HEK293 (cell line): ENCODE measurements at regions not wholly inside any gene's neighbourhood (a gene's known extent, or its start where the extent isn't known, plus 50 kb on each side); places are given as distances from the start of the nearest gene placed in this dataset.

Experiments
- CTCF ChIA-PET: fragments of 350-600 bp; formaldehyde crosslinking; extraction: SDS; loops from one replicate; lab custom pipeline; 2021; ENCODE audit warnings: antibody characterized with exemption; lab: Yijun Ruan, JAX
- POLR2A ChIA-PET: fragments of 300-600 bp; formaldehyde crosslinking; extraction: SDS; loops from one replicate; lab custom pipeline; 2020; ENCODE audit warnings: antibody characterized with exemption, inconsistent platforms; lab: Yijun Ruan, JAX
- H3K27ac ChIP-seq: fragments of 200-500 bp; sonication (Bioruptor generic); 2 replicates; pipeline ENCODE4 v1.5.1; 2014; ENCODE audit warnings: low read depth, low read length, control low read depth, inconsistent platforms; ENCODE audit errors: extremely low read depth
- H3K36me3 ChIP-seq, 2 experiments: fragments of 200-500 bp in 1 of 2; sonication (Bioruptor generic) in 1 of 2; 1 replicate in 1 of 2; 2 replicates in 1 of 2; pipeline ENCODE4 v1.5.1; 2014 to 2017; ENCODE audit warnings: inconsistent platforms in 2 of 2, low read length in 2 of 2; ENCODE audit not compliant: control insufficient read depth in 2 of 2, insufficient read depth in 1 of 2
- H3K4me1 ChIP-seq: fragments of 200-500 bp; sonication (Bioruptor generic); 2 replicates; pipeline ENCODE4 v1.5.1; 2014; ENCODE audit warnings: mild to moderate bottlenecking, low read length, inconsistent platforms; ENCODE audit not compliant: control insufficient read depth, insufficient read depth
- H3K4me3 ChIP-seq: 2 replicates; pipeline ENCODE4 v1.5.1; 2011; ENCODE audit warnings: low read depth, mild to moderate bottlenecking, control low read depth, low read length, moderate library complexity
- H3K9me3 ChIP-seq: fragments of 200-500 bp; sonication (Bioruptor generic); 2 replicates; pipeline ENCODE4 v1.5.1; 2014; ENCODE audit warnings: low read depth, low read length, inconsistent platforms; ENCODE audit not compliant: control insufficient read depth, insufficient read depth
- GLIS1 ChIP-seq: fragments of 450-650 bp; formaldehyde crosslinking; IDR thresholded peaks from 2 replicates; pipeline ENCODE4 v1.5.1; 2016; ENCODE audit warnings: missing biosample characterization, missing genetic modification characterization
- KLF10 ChIP-seq: fragments of 450-650 bp; IDR thresholded peaks from 2 replicates; pipeline ENCODE4 v1.5.1; 2018; ENCODE audit warnings: missing biosample characterization, mild to moderate bottlenecking, missing genetic modification characterization
- OSR2 ChIP-seq: fragments of 450-650 bp; formaldehyde crosslinking; IDR thresholded peaks from 2 replicates; pipeline ENCODE4 v1.5.1; 2016; ENCODE audit warnings: missing biosample characterization, missing genetic modification characterization
- TCF7L2 ChIP-seq: IDR thresholded peaks from 2 replicates; pipeline ENCODE4 v1.6.1; 2011; ENCODE audit warnings: low read depth, mild to moderate bottlenecking, inconsistent platforms, low read length, moderate library complexity, borderline replicate concordance
- ZBTB8A ChIP-seq: fragments of 450-650 bp; formaldehyde crosslinking; IDR thresholded peaks from 2 replicates; pipeline ENCODE4 v1.5.1; 2016; ENCODE audit warnings: missing biosample characterization, missing genetic modification characterization
- ZEB2 ChIP-seq: fragments of 450-650 bp; formaldehyde crosslinking; IDR thresholded peaks from 2 replicates; pipeline ENCODE4 v1.5.1; 2016; ENCODE audit warnings: missing biosample characterization, missing genetic modification characterization
- ZNF169 ChIP-seq: fragments of 450-650 bp; formaldehyde crosslinking; IDR thresholded peaks from 2 replicates; pipeline ENCODE4 v1.5.1; 2016; ENCODE audit warnings: missing biosample characterization, missing genetic modification characterization
- ZNF248 ChIP-seq: fragments of 450-650 bp; formaldehyde crosslinking; IDR thresholded peaks from 2 replicates; pipeline ENCODE4 v1.5.1; 2017; ENCODE audit warnings: missing biosample characterization, missing genetic modification characterization
- ZNF302 ChIP-seq: fragments of 450-650 bp; formaldehyde crosslinking; IDR thresholded peaks from 2 replicates; pipeline ENCODE4 v1.5.1; 2016; ENCODE audit warnings: missing biosample characterization, missing genetic modification characterization, low read depth
- ZNF311 ChIP-seq: fragments of 450-650 bp; formaldehyde crosslinking; IDR thresholded peaks from 2 replicates; pipeline ENCODE4 v1.5.1; 2017; ENCODE audit warnings: missing biosample characterization, missing genetic modification characterization, borderline replicate concordance
- ZNF433 ChIP-seq: fragments of 450-650 bp; formaldehyde crosslinking; IDR thresholded peaks from 2 replicates; pipeline ENCODE4 v1.5.1; 2016; ENCODE audit warnings: missing biosample characterization, missing genetic modification characterization, low read depth
- ZNF510 ChIP-seq: fragments of 450-650 bp; formaldehyde crosslinking; IDR thresholded peaks from 2 replicates; pipeline ENCODE4 v1.5.1; 2018; ENCODE audit warnings: mild to moderate bottlenecking, missing genetic modification characterization, missing biosample characterization; ENCODE audit not compliant: insufficient replicate concordance
- ZNF561 ChIP-seq: fragments of 450-650 bp; IDR thresholded peaks from 2 replicates; pipeline ENCODE4 v1.5.1; 2018; ENCODE audit warnings: missing biosample characterization, missing genetic modification characterization, borderline replicate concordance
- ZNF624 ChIP-seq: fragments of 450-650 bp; formaldehyde crosslinking; IDR thresholded peaks from 2 replicates; pipeline ENCODE4 v1.5.1; 2017; ENCODE audit warnings: missing biosample characterization, missing genetic modification characterization
- ZNF776 ChIP-seq: fragments of 450-650 bp; formaldehyde crosslinking; IDR thresholded peaks from 2 replicates; pipeline ENCODE4 v1.5.0; 2017; ENCODE audit warnings: missing biosample characterization, missing genetic modification characterization, borderline replicate concordance
- ZNF792 ChIP-seq: fragments of 450-650 bp; formaldehyde crosslinking; IDR thresholded peaks from 2 replicates; pipeline ENCODE4 v1.5.1; 2016; ENCODE audit warnings: missing biosample characterization, missing genetic modification characterization
- TF ChIP-seq, protein P1 (sequence below): fragments of 450-650 bp; formaldehyde crosslinking; IDR thresholded peaks from 2 replicates; pipeline ENCODE4 v1.5.1; 2016; ENCODE audit warnings: missing biosample characterization, missing genetic modification characterization
- TF ChIP-seq, protein P2 (sequence below): fragments of 450-650 bp; formaldehyde crosslinking; IDR thresholded peaks from 2 replicates; pipeline ENCODE4 v1.5.1; 2017; ENCODE audit warnings: missing biosample characterization, missing genetic modification characterization
- TF ChIP-seq, protein P3 (sequence below): fragments of 450-650 bp; formaldehyde crosslinking; IDR thresholded peaks from 2 replicates; pipeline ENCODE4 v1.5.1; 2016; ENCODE audit warnings: missing biosample characterization, missing genetic modification characterization, low read depth
- TF ChIP-seq, protein P4 (sequence below): fragments of 450-650 bp; formaldehyde crosslinking; IDR thresholded peaks from 2 replicates; pipeline ENCODE4 v1.5.1; 2017; ENCODE audit warnings: missing biosample characterization, missing genetic modification characterization
- TF ChIP-seq, protein P5 (sequence below): fragments of 450-650 bp; formaldehyde crosslinking; IDR thresholded peaks from 2 replicates; pipeline ENCODE4 v1.5.1; 2016; ENCODE audit warnings: missing biosample characterization, missing genetic modification characterization

DNA sequence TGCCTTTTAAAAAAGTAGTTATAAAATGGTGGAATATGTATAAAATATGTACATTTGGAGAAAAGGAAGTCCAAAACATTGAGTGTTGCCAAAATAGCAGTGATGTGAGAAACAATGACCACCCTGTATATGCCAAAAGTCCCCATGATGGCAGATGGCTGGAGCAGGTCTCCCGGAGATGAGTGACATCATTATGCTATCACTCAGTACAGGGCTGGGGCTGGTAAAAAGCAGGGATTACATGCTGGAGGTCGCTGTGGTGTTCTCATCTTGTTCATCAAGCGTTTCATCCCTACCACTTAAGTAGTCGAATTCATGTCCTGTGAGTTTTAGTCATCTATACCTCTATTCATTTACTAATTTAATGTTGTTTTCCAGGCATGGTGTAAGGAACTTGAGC is 315.3 kb upstream of the SLC35B3 start:
- no peak overlapping the region for H3K27ac ChIP-seq
- no peaks in the 10 kb centered on the region for H3K36me3 ChIP-seq
- CTCF ChIA-PET = no interaction called here
- H3K9me3 ChIP-seq = no peaks in the 10 kb centered on the region
- peaks cover 12% of the 10 kb centered on the region for H3K4me1 ChIP-seq
- H3K4me3 ChIP-seq = no peak overlapping the region
- TF ChIP-seq ZNF169 (tag by site-specific recombination) = no peak
- no peak for TF ChIP-seq ZNF776 (tag by site-specific recombination)
- no peak for TF ChIP-seq ZBTB8A (tag by site-specific recombination)
- TF ChIP-seq ZEB2 (tag by site-specific recombination) = no peak
- TF ChIP-seq, protein P1, sequence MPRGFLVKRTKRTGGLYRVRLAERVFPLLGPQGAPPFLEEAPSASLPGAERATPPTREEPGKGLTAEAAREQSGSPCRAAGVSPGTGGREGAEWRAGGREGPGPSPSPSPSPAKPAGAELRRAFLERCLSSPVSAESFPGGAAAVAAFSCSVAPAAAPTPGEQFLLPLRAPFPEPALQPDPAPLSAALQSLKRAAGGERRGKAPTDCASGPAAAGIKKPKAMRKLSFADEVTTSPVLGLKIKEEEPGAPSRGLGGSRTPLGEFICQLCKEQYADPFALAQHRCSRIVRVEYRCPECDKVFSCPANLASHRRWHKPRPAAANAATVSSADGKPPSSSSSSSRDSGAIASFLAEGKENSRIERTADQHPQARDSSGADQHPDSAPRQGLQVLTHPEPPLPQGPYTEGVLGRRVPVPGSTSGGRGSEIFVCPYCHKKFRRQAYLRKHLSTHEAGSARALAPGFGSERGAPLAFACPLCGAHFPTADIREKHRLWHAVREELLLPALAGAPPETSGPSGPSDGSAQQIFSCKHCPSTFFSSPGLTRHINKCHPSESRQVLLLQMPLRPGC (tag by site-specific recombination) = no peak
- 0 out of 2 replicates have a peak, but pooled peaks have one; percentile 16 for TF ChIP-seq GLIS1 (tag by site-specific recombination)
- TF ChIP-seq, protein P2, sequence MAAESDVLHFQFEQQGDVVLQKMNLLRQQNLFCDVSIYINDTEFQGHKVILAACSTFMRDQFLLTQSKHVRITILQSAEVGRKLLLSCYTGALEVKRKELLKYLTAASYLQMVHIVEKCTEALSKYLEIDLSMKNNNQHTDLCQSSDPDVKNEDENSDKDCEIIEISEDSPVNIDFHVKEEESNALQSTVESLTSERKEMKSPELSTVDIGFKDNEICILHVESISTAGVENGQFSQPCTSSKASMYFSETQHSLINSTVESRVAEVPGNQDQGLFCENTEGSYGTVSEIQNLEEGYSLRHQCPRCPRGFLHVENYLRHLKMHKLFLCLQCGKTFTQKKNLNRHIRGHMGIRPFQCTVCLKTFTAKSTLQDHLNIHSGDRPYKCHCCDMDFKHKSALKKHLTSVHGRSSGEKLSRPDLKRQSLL = no peak
- TF ChIP-seq, protein P3, sequence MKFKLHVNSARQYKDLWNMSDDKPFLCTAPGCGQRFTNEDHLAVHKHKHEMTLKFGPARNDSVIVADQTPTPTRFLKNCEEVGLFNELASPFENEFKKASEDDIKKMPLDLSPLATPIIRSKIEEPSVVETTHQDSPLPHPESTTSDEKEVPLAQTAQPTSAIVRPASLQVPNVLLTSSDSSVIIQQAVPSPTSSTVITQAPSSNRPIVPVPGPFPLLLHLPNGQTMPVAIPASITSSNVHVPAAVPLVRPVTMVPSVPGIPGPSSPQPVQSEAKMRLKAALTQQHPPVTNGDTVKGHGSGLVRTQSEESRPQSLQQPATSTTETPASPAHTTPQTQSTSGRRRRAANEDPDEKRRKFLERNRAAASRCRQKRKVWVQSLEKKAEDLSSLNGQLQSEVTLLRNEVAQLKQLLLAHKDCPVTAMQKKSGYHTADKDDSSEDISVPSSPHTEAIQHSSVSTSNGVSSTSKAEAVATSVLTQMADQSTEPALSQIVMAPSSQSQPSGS (tag by site-specific recombination) = peak; percentile 69; the same call in 1 of the 2 replicates
- TF ChIP-seq ZNF248 = no peak
- no peak for TF ChIP-seq ZNF302 (tag by site-specific recombination)
- TF ChIP-seq ZNF624 (tag by site-specific recombination) = no peak
- POLR2A ChIA-PET = no interaction called here

DNA sequence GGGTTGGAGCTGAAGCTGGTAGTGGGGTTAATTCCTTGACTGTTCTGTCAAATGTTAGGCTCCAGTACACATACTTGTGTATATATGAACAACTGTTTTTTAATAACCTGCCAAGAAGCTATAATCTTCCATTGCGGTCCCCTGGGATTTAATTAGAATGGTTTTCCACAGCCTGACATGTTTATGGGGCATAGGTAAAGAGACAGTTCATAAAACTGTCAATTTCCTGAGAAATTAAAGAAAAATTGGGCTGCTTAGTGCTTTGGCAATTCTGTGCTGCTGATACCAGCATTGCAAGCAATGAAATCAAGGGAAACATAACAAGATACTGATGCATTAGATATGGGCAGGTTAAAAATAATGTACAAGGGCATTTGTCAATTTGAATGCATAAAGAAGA is 314.1 kb upstream of the SLC35B3 start:
- CTCF ChIA-PET = no interaction called here
- POLR2A ChIA-PET = no interaction called here
- H3K27ac ChIP-seq = no peak overlapping the region
- H3K4me3 ChIP-seq = no peak overlapping the region
- H3K9me3 ChIP-seq = no peaks in the 10 kb centered on the region
- TF ChIP-seq ZNF311 (tag by site-specific recombination) (no peak), ZEB2 (tag by site-specific recombination) (no peak), KLF10 (0 out of 2 replicates have a peak, but pooled peaks have one; percentile 25), ZNF433 (tag by site-specific recombination) (no peak), OSR2 (tag by site-specific recombination) (peak; percentile 81), ZNF510 (tag by site-specific recombination) (no peak), TCF7L2 (peak; percentile 44; the same call in 1 of the 2 replicates), ZNF792 (tag by site-specific recombination) (no peak), ZNF561 (tag by site-specific recombination) (no peak)
- TF ChIP-seq, protein P4, sequence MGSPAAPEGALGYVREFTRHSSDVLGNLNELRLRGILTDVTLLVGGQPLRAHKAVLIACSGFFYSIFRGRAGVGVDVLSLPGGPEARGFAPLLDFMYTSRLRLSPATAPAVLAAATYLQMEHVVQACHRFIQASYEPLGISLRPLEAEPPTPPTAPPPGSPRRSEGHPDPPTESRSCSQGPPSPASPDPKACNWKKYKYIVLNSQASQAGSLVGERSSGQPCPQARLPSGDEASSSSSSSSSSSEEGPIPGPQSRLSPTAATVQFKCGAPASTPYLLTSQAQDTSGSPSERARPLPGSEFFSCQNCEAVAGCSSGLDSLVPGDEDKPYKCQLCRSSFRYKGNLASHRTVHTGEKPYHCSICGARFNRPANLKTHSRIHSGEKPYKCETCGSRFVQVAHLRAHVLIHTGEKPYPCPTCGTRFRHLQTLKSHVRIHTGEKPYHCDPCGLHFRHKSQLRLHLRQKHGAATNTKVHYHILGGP = no peak
- TF ChIP-seq, protein P5, sequence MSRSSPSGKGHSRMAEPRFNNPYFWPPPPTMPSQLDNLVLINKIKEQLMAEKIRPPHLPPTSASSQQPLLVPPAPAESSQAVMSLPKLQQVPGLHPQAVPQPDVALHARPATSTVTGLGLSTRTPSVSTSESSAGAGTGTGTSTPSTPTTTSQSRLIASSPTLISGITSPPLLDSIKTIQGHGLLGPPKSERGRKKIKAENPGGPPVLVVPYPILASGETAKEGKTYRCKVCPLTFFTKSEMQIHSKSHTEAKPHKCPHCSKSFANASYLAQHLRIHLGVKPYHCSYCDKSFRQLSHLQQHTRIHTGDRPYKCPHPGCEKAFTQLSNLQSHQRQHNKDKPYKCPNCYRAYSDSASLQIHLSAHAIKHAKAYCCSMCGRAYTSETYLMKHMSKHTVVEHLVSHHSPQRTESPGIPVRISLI (tag by site-specific recombination) = no peak
- H3K36me3 ChIP-seq = no peaks in the 10 kb centered on the region
- H3K4me1 ChIP-seq = peaks cover 12% of the 10 kb centered on the region
